ENCODE measurements at regions not wholly inside any gene's neighbourhood (a gene's known extent, or its start where the extent isn't known, plus 50 kb on each side); places are given as distances from the start of the nearest gene placed in this dataset.
"Not testable (repeated sequence)": the region's sequence is repeated elsewhere in the genome, so short reads cannot be mapped to it uniquely, and the experiment has no call there.

DNA sequence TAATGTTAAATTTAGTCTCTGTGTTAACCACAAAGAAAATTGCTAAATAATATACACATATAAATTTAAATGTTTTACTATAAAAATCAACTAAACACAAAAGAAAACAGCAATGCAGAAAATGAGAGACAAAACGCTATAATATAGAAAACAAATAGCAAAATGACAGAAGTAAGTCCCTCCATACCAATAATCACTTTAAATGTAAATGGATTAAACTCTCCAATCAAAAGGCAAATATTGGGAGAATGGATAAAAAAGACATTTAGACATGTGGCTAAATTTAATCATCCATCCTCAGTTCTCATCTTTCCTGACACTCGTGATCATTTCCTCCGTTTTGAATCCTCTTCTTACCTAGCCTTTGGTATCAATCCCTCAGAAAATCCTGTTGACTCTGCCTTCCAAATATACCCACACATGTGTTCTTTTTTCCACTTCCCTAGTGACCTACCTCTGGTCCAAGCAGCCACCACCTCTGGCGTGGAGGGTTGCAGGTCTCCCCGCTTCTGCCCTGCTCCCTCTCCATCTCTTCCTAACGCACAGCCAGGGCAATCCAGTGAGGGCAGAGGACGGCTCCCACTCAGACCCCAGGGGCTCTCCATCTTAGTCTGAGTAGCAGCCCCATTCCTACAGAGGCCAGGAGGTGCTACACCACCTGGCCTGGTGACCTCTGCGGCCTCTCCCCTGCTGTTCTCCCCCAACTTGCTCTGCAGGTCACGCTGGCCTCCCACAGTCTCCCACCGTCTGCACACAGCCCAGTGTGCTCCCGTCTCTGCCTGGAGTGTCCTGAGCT lies 149.2 kb downstream of the RNASET2 start:
- DNase-seq (ENCODE audit: low read depth in 2 of 2, low spot score in 1 of 2): no peak

- no peak for DNase-seq (ENCODE audit: low read depth in 2 of 2, low spot score in 1 of 2)
Observed at GRCh38 chr6:166806217-166806838, 150.0 kb downstream of the RNASET2 start.

- DNase-seq (ENCODE audit: low read depth in 2 of 2, low spot score in 1 of 2): no peak
Observed at GRCh38 chr6:166803471-166803870, 152.9 kb downstream of the RNASET2 start.

DNA sequence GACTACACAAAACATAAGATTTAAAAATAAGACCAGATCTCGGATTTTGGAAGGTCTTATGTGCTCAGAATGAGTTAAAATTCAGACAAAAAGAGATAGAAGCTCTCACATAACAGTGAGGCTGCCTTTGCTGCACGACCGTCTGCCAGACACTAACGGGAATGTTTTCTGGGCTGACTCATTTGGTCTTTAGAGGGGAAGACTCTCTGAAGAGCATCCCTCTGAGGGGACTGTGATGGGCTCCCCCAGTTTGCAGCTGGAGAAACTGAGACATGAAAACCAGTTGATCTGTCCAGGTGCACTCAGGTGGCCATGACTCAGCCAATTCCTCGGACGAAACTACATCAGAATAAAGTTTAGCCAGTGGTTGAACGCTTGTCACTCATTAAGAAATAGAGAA lies 153.9 kb downstream of the RNASET2 start:
- DNase-seq (ENCODE audit: low read depth in 2 of 2, low spot score in 1 of 2): no peak

DNA sequence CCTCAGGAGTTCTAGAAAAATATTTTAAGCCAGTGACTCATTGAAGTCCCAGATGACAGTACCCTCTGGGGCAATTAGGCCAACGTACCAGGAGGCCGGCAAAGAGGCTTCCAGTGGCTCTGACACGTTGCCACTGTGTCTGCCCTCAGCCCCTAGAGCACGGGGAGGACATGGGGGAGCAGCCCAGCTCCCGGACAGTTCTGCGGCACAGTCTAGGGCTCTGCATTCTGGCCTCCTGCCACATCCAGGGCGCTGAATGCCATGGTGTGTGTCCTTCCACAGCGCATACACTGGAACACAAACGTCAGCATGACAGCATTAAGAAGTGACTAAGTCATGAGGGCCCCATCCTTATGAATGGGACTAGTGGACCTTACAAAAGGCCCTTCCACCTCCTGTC lies 156.2 kb downstream of the RNASET2 start:
- no peak for DNase-seq (ENCODE audit: low read depth in 2 of 2, low spot score in 1 of 2)

- no peak for DNase-seq (ENCODE audit: low read depth in 2 of 2, low spot score in 1 of 2)
Observed at GRCh38 chr6:166798652-166799051, 157.7 kb downstream of the RNASET2 start.

DNA sequence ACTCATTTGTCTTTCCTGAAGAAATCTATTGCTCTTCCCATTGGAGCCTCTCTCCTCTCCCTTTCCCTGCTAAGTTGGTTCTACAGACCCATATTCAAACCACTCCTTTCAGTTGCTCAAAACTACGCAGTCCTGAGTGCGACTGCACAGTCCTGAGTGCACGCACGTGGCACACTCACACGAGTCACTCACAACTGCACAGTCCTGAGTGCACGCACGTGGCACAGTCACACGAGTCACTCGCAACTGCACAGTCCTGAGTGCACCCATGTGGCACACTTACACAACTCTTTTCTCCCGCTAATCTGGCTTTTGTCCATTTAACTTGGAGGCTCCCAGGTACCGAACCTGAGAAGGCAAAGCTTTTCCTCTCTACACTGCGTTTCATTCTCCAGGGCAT lies 159.7 kb downstream of the RNASET2 start:
- DNase-seq (ENCODE audit: low read depth in 2 of 2, low spot score in 1 of 2): no peak

DNA sequence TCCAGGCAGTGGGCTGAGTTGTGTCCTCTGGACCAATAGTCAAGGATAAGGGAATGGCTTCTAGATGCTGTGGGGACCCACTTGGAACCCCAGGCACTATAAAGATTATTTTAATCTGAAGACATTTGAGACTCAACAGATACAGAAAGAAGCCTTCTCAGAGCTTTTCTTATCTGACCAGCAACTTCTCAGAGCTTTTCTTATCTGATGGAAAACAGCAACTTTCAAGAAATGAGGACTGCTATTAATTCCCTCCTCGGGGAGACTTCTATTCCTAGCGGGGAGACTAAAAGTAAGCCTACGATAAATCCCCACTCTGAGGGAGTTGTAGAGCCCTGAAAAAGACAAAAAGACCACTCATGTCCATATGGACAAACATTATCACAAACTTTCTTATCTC lies 160.5 kb downstream of the RNASET2 start:
- no peak for DNase-seq (ENCODE audit: low read depth in 2 of 2, low spot score in 1 of 2)

DNA sequence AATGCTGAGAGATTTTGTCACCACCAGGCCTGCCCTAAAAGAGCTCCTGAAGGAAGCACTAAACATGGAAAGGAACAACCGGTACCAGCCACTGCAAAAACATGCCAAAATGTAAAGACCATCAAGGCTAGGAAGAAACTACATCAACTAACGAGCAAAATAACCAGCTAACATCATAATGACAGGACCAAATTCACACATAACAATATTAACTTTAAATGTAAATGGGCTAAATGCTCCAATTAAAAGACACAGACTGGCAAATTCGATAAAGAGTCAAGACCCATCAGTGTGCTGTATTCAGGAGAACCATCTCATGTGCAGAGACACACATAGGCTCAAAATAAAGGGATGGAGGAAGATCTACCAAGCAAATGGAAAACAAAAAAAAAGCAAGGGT lies 163.8 kb upstream of the RPS6KA2 start:
- not testable (repeated sequence) for DNase-seq (ENCODE audit: low read depth in 2 of 2, low spot score in 1 of 2)

GRCh38 chr6:166788846-166789529 lies 161.9 kb upstream of the RPS6KA2 start:
- not testable (repeated sequence) for DNase-seq (ENCODE audit: low read depth in 2 of 2, low spot score in 1 of 2)

DNA sequence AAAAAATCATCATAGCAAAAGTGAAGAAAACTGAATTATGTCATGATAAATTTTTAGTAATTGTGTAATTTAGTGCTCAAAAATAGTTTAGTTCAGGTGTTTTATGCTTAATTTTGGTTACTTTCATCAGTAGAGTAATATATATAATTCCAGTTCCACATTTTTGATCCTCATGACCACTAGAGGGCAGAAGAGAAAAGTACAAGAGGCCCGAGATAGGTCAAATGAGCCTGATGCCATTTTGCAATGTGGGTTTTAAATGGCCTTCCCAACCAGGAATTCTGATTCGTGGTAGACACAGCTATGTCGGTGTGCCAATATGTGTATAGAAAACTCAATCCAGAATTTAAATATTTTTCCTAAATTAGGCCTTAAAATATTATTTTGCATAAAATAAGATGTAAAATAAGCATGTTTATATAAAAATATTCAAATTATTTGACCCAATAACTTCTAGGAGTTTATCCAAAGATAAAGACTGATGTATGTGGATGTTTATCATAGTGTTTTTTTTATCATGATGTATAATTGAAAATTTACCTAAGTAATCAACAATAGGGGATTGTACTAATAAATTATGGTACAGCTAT lies 159.7 kb upstream of the RPS6KA2 start:
- DNase-seq (ENCODE audit: low read depth in 2 of 2, low spot score in 1 of 2): no peak

GRCh38 chr6:166785131-166785530 lies 158.1 kb upstream of the RPS6KA2 start:
- no peak for DNase-seq (ENCODE audit: low read depth in 2 of 2, low spot score in 1 of 2)

GRCh38 chr6:166784691-166785090 lies 157.6 kb upstream of the RPS6KA2 start:
- DNase-seq (ENCODE audit: low read depth in 2 of 2, low spot score in 1 of 2): no peak

GRCh38 chr6:166782520-166782919 lies 155.5 kb upstream of the RPS6KA2 start:
- no peak for DNase-seq (ENCODE audit: low read depth in 2 of 2, low spot score in 1 of 2)

DNA sequence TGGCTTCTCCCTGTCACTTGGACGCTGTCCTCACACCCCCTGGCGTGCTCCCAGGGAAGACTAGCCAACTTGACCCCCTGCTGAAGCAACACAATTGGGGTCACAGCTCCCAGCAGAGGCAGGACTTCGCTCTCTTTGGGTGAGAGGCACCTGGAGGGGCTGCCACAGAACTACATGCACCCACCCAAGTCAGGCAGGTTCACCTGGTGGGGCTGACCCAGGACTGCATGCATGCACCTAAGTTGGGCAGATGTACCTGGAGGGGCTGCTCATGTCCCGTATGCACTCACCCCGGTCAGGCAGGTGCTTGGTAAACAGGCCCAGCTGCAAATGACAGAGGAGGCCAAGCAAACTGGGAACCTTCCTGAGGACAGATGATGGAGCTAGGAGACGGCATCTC lies 154.3 kb upstream of the RPS6KA2 start:
- no peak for DNase-seq (ENCODE audit: low read depth in 2 of 2, low spot score in 1 of 2)

DNA sequence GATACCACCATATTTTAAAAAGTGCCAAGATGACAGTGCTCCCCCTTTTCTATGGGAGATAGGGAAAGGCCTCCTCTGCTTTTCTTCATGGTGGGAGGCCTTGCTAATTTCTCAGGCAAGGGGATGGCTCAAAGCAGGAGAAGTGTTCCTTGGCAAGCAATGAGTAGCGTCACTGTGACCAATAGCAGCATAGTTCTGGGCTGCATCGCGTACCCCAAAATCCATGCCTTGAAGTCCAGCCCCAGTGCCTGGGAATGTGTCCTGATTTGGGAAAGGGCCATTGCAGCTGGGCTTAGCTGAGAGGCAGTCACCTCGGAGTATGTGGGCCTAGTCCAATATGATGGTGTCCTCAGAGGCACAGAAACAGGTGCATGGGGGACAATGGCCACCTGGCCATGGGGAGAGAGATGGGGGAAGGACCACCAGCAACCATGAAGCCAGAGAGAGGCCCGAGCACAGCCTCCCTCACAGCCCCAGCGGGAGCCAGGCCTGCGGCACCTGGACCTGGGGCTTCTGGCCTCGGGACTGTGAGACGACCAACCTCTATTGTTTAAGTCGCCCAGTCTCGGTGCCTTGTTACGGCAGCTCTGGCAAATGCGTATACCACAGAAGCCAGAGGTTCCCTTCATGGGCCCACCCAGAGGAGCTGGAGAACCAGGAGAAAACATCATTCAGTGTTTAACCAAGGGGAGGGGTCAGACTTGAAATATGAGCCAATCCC lies 153.1 kb upstream of the RPS6KA2 start:
- no peak for DNase-seq (ENCODE audit: low read depth in 2 of 2, low spot score in 1 of 2)

DNA sequence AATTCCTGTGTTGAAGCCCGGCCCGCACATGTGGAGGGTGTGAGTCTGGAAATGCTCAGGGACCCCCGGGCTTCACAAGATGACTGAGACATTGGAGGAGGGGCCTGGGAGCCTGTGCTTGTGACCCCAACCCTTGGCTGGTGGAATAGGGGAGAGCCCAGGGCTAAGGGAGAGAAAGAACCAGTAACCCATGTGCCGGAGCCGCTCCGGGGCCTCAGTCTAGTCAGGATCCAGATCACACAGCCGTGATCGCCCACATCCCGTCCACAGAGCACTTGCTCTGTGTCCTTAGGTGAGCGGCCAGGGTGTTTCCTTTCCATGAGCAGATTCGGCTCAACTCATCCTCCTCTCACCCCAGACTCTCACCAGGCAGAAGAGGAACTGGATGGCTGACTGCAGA lies 152.3 kb upstream of the RPS6KA2 start:
- no peak for DNase-seq (ENCODE audit: low read depth in 2 of 2, low spot score in 1 of 2)

DNA sequence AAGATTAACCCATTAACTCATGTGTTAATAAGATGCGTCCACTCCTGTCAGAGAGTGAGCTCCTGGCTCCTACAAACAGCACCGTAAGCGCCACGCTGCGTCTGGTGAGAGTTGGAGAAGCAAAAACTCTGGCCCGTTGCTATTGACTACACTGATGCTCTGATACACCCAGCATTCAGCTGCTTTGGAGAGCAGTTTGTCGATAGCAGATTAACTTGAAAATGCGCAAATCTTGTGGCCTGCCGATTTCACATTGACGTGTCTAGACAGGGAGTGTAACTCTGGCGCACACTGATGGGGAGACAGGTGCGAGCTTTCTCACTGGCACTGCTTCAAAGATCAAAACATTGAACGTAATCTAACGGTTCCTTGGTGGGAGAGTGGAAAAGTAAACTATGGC lies 151.7 kb upstream of the RPS6KA2 start:
- DNase-seq (ENCODE audit: low read depth in 2 of 2, low spot score in 1 of 2): no peak

GRCh38 chr6:166778046-166778445 lies 151.0 kb upstream of the RPS6KA2 start:
- DNase-seq (ENCODE audit: low read depth in 2 of 2, low spot score in 1 of 2): no peak

DNA sequence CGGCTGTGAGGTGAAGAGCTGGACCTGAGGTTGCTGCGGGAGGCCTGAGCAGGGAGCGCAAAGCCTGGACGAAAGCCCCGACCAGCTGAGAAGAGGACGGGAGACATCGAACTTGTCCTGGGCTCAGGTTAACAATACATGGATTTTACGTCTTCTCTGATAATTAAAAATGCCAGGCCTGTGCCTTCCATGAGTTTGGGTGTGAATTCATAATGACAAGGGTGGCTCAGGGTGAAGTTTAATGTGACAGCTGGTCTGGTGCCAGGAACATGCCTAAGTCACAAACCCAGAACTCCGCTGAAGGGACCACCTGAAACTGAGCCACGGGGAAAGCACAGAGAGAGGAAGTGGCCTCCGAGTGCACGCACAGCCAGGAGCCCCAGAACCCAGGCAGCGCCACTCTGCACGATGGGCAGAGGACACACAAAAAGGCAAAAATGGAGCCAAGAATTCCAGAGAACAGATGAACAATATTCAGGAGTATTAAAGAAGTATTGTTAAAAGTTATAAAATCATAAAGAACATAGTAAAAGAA lies 150.1 kb upstream of the RPS6KA2 start:
- no peak for DNase-seq (ENCODE audit: low read depth in 2 of 2, low spot score in 1 of 2)

DNA sequence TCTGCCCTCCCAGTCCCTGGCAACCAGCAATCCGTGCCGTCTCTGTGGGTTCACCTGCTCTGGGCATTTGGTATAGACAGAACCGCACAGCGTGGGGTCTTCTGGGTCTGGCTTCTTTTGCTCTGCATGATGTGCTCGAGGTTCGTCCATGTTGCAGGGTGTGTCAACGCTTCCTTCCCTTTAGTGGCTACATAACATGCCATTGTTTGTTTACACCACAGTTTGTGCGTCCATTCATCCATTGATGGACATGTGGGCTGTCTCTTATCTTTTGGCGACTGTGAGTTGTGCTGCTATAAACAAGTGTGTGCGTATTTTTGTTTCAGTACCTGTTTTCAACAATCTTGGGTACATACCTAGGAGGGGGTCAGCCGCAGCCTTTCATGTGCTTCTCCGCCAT lies 149.5 kb upstream of the RPS6KA2 start:
- DNase-seq (ENCODE audit: low read depth in 2 of 2, low spot score in 1 of 2): no peak
